Omental fat pad (tissue), 3 donors: ENCODE measurements at regions not wholly inside any gene's neighbourhood (a gene's known extent, or its start where the extent isn't known, plus 50 kb on each side); places are given as distances from the start of the nearest gene placed in this dataset.
A peak's percentile ranks its signal among the peaks of the same experiment; 100 is the strongest.

Experiments used
- ATAC-seq: fragments of 150-250 bp; one replicate; pipeline ENCODE4 v1.9.1; 2016; ENCODE audit warnings: mild to moderate bottlenecking, moderate library complexity; ENCODE audit not compliant: low FRiP score
- DNase-seq: peaks from one replicate; pipeline ENCODE4 v3.0.0-alpha.2; 2019; ENCODE audit warnings: low spot score
- CTCF ChIP-seq, 3 donors: fragments of 450-650 bp; IDR thresholded peaks; one replicate each; pipeline ENCODE4 v1.5.1; 2016 to 2017; ENCODE audit warnings: antibody characterized with exemption in 3 of 3, mild to moderate bottlenecking in 3 of 3, moderate library complexity in 2 of 3

- no peak for DNase-seq
- no peak for TF ChIP-seq CTCF (IDR thresholded peaks at IDR 0.05)
- no peak for ATAC-seq
These were observed 369.2 kb downstream of the NSUN3 start for GRCh38 chr3:94431876-94432570.

- no peak for TF ChIP-seq CTCF (IDR thresholded peaks at IDR 0.05)
- ATAC-seq = no peak
- DNase-seq = no peak
These were observed 370.9 kb downstream of the NSUN3 start for GRCh38 chr3:94433811-94434210.

GRCh38 chr3:94440767-94441493, 378.1 kb downstream of the NSUN3 start:
- no peak for TF ChIP-seq CTCF (IDR thresholded peaks at IDR 0.05)
- DNase-seq (no peak), ATAC-seq (peak; percentile 87)

GRCh38 chr3:94441494-94441847, 378.6 kb downstream of the NSUN3 start:
- TF ChIP-seq CTCF (IDR thresholded peaks at IDR 0.05) = no peak
- ATAC-seq (no peak), DNase-seq (no peak)

- DNase-seq (no peak), ATAC-seq (peak; percentile 6)
- no peak for TF ChIP-seq CTCF (IDR thresholded peaks at IDR 0.05)
These were observed 391.0 kb downstream of the NSUN3 start for GRCh38 chr3:94453864-94454263.

GRCh38 chr3:94459167-94459566, 396.3 kb downstream of the NSUN3 start:
- TF ChIP-seq CTCF (IDR thresholded peaks at IDR 0.05) = no peak
- DNase-seq (no peak), ATAC-seq (no peak)

GRCh38 chr3:94460931-94461330, 398.1 kb downstream of the NSUN3 start:
- DNase-seq (no peak), ATAC-seq (no peak)
- no peak for TF ChIP-seq CTCF (IDR thresholded peaks at IDR 0.05)
